Tibial nerve (tissue), 3 donors: ENCODE measurements at regions not wholly inside any gene's neighbourhood (a gene's known extent, or its start where the extent isn't known, plus 50 kb on each side); places are given as distances from the start of the nearest gene placed in this dataset.

Experiments
- CTCF ChIP-seq, 5 experiments: fragments of 200-600 bp in 3 of 5; fragments of 450-650 bp in 2 of 5; sonication (generic) in 3 of 5; IDR thresholded peaks; one replicate each; pipeline ENCODE4 v1.5.1; 2016 to 2019; ENCODE audit warnings: antibody characterized with exemption in 5 of 5, mild to moderate bottlenecking in 3 of 5, moderate library complexity in 2 of 5
- POLR2A ChIP-seq, 2 donors: fragments of 450-650 bp; IDR thresholded peaks; one replicate each; pipeline ENCODE4 v1.6.1; 2017; ENCODE audit warnings: antibody characterized with exemption in 2 of 2, mild to moderate bottlenecking in 2 of 2, moderate library complexity in 2 of 2

DNA sequence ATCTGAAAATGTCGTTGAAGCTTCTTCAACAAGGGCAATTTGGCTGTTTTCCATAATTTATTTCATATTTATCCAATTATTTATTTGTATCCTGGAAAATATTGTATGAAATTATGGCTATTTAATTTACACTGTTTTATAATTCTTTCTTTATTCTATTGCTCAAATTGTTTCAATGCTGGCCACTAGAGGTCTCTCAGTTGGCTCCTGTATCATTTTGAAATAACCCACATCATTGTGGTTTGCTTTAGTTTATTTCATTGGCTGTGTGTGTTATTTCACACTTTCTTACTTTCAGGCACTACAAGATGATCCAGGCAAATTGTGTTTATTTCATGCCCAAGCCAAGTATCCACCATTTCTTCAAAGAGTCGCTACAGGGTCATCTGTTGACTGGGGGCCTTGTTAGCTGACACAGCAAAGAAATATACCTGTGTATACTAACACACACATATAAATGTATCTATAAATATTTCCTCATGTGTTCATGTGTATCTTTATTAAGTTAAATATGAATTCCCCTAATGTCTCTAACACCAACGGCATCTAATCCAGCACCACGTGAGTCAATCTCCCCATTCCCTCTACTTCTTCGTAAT, 86.2 kb downstream of the NPAP1 start:
- peak in 2 of 5 experiments; percentile 7 to 11 for TF ChIP-seq CTCF (IDR thresholded peaks at IDR 0.05)
- TF ChIP-seq POLR2A (IDR thresholded peaks at IDR 0.05) = no peak
